ENCODE measurements at regions not wholly inside any gene's neighbourhood (a gene's known extent, or its start where the extent isn't known, plus 50 kb on each side); places are given as distances from the start of the nearest gene placed in this dataset.

DNA sequence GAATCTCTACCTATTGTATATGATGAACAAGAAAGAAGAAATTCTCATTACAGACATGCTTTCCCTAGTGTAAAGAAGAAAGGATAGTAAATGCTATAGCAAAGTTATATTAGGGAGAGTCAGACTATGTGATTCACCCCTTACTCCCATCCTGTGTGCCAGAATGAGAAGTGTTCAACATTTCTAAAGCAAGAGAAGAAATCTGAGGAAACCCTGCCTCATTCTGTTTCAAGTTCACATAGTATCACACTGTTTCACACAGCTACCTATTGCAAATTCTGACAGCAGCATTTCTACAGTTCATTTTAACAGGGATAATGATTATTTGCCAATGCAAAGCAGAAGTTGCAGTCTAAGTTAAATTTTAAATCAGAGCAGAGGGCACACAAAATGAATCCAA is 267.2 kb upstream of the TCF21 start:
- ChIA-PET POLR2A (no interaction called here), CTCF (no interaction called here)
- Histone ChIP-seq H3K27me3 (ENCODE audit: insufficient read depth, low read length, poor library complexity, severe bottlenecking) (no peaks in the 10 kb centered on the region), H3K4me3 (ENCODE audit: low read length) (no peak overlapping the region), H3K36me3 (ENCODE audit: insufficient read depth, low read length) (no peaks in the 10 kb centered on the region), H3K4me1 (ENCODE audit: insufficient read depth, low read length) (no peaks in the 10 kb centered on the region), H3K9me3 (ENCODE audit: low read length) (no peaks in the 10 kb centered on the region), H3K27ac (ENCODE audit: low read depth, low read length) (no peak overlapping the region)
- Mint-ChIP-seq H3K4me3 (no peak overlapping the region), H3K36me3 (no peaks in the 10 kb centered on the region), H3K4me1 (no peaks in the 10 kb centered on the region), H3K27me3 (peaks cover 0 to 4% of the 10 kb centered on the region in 2 donors), H3K9me3 (peaks cover 3 to 12% (median 11%) of the 10 kb centered on the region in 5 donors), H3K27ac (no peak overlapping the region)
- DNase-seq: no peak

DNA sequence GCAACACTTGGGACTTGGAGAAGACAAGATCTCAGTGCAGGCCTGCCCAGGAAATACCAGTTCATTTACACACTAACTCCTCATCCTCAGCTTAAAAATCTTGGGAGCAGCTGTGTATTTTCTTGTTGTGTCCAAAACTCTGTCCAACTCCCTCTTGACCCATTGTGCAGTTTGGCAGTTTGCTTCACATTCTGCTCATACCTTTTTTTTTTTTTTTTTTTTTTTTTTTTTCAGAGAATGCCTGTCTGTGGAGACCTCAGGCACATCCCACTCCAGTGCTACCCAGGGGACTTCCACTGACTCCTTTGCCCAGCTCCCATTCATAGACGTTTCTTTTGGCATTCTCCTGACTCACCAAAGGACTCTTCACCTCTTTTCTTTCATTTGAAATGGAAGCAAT is 265.8 kb upstream of the TCF21 start:
- Histone ChIP-seq H3K4me1 (ENCODE audit: insufficient read depth, low read length) (no peaks in the 10 kb centered on the region), H3K4me3 (ENCODE audit: low read length) (no peak overlapping the region), H3K27ac (ENCODE audit: low read depth, low read length) (no peak overlapping the region), H3K36me3 (ENCODE audit: insufficient read depth, low read length) (no peaks in the 10 kb centered on the region), H3K9me3 (ENCODE audit: low read length) (no peaks in the 10 kb centered on the region), H3K27me3 (ENCODE audit: insufficient read depth, low read length, poor library complexity, severe bottlenecking) (no peaks in the 10 kb centered on the region)
- ChIA-PET POLR2A (no interaction called here), CTCF (no interaction called here)
- Mint-ChIP-seq H3K27me3 (no peaks in the 10 kb centered on the region), H3K4me3 (no peak overlapping the region), H3K9me3 (peaks cover 0 to 6% (median 3%) of the 10 kb centered on the region in 5 donors), H3K36me3 (no peaks in the 10 kb centered on the region), H3K4me1 (no peaks in the 10 kb centered on the region), H3K27ac (no peak overlapping the region)
- no peak for DNase-seq

DNA sequence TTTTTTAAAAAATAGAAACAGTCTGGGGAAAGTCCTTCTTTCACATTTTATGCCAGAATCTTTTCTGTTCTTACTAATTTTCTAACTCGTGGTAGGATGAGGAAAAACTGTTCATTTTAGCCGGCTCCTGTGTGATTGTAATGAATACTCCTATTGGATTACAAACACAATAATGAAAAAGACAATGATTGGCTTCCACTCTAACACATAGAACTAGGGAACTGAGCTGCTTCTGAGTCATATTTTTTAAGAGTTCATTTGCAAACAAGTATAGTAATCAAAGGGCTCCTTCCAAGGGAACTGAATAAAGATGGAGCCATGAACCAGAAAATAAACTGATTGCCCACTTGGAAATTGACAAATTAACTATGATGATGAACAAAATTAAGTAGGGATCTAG is 265.3 kb upstream of the TCF21 start:
- H3K4me1 Mint-ChIP-seq: no peaks in the 10 kb centered on the region
- no peak overlapping the region for H3K4me3 Mint-ChIP-seq
- H3K4me1 ChIP-seq (ENCODE audit: insufficient read depth, low read length): no peaks in the 10 kb centered on the region
- no peaks in the 10 kb centered on the region for H3K27me3 Mint-ChIP-seq
- POLR2A ChIA-PET: no interaction called here
- H3K36me3 Mint-ChIP-seq: no peaks in the 10 kb centered on the region
- peaks cover 0 to 4% (median 2%) of the 10 kb centered on the region in 5 donors for H3K9me3 Mint-ChIP-seq
- CTCF ChIA-PET: no interaction called here
- no peak overlapping the region for H3K4me3 ChIP-seq (ENCODE audit: low read length)
- H3K36me3 ChIP-seq (ENCODE audit: insufficient read depth, low read length): no peaks in the 10 kb centered on the region
- no peak overlapping the region for H3K27ac Mint-ChIP-seq
- H3K27me3 ChIP-seq (ENCODE audit: insufficient read depth, low read length, poor library complexity, severe bottlenecking): no peaks in the 10 kb centered on the region
- DNase-seq: no peak
- H3K9me3 ChIP-seq (ENCODE audit: low read length): no peaks in the 10 kb centered on the region
- no peak overlapping the region for H3K27ac ChIP-seq (ENCODE audit: low read depth, low read length)

DNA sequence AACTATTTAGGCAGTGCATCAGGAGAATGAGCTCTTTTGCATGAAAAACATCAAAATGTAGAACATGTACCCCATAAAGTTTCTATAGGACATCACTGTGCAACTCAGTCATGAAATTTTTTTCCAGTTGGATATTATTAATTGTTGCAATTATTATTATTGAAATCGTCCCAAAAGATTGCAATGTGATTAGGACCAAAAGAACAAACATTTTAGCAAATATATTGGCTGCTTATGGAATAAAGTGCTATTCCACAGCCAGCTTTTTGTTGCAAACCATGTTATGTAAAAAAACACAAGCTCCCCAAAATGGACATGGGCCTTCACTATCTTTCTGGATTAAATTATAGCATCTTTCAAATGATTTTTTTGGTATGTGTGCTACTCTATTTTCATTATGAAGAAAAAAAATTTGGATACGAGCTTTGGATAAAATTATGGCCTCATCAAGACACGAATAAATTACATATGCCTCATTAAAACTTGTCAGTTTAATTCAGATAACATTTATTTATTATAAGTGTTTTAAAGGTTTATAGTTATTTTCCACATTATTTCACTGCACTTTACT is 262.7 kb upstream of the TCF21 start:
- H3K4me1 ChIP-seq (ENCODE audit: insufficient read depth, low read length): no peaks in the 10 kb centered on the region
- Mint-ChIP-seq H3K4me1 (no peaks in the 10 kb centered on the region), H3K27ac (no peak overlapping the region), H3K9me3 (peaks cover 0 to 3% (median 0%) of the 10 kb centered on the region in 5 donors), H3K4me3 (no peak overlapping the region), H3K36me3 (no peaks in the 10 kb centered on the region), H3K27me3 (no peaks in the 10 kb centered on the region)
- no peak for DNase-seq
- no peaks in the 10 kb centered on the region for H3K9me3 ChIP-seq (ENCODE audit: low read length)
- H3K27ac ChIP-seq (ENCODE audit: low read depth, low read length): no peak overlapping the region
- H3K27me3 ChIP-seq (ENCODE audit: insufficient read depth, low read length, poor library complexity, severe bottlenecking): no peaks in the 10 kb centered on the region
- POLR2A ChIA-PET: no interaction called here
- CTCF ChIA-PET: no interaction called here
- H3K36me3 ChIP-seq (ENCODE audit: insufficient read depth, low read length): no peaks in the 10 kb centered on the region
- H3K4me3 ChIP-seq (ENCODE audit: low read length): no peak overlapping the region

DNA sequence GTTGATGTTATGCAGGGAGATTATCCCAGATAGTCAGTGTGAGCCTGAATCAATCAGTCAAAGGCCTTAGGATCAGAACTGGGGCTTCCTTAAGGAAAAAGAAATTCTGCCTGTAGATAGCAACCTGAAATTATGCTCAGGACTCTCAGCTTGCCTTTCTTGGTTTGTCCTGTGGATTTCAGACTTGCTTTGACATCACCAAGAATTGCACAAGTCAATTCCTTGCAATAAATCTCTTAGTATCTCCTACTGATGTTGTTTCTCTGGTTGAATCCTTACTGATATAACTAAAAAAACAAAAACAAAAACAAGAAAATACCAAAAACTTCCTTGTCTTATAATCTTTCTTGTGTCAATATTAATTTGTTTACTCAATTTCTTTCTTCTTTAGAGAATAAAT is 258.9 kb upstream of the TCF21 start:
- Mint-ChIP-seq H3K4me1 (no peaks in the 10 kb centered on the region), H3K27me3 (peaks cover 0 to 3% of the 10 kb centered on the region in 2 donors), H3K27ac (no peak overlapping the region), H3K36me3 (no peaks in the 10 kb centered on the region), H3K9me3 (no peaks in the 10 kb centered on the region), H3K4me3 (no peak overlapping the region)
- H3K27ac ChIP-seq (ENCODE audit: low read depth, low read length): no peak overlapping the region
- no peak for DNase-seq
- H3K36me3 ChIP-seq (ENCODE audit: insufficient read depth, low read length): no peaks in the 10 kb centered on the region
- H3K9me3 ChIP-seq (ENCODE audit: low read length): no peaks in the 10 kb centered on the region
- no peak overlapping the region for H3K4me3 ChIP-seq (ENCODE audit: low read length)
- no peaks in the 10 kb centered on the region for H3K4me1 ChIP-seq (ENCODE audit: insufficient read depth, low read length)
- ChIA-PET CTCF (no interaction called here), POLR2A (no interaction called here)
- H3K27me3 ChIP-seq (ENCODE audit: insufficient read depth, low read length, poor library complexity, severe bottlenecking): no peaks in the 10 kb centered on the region

DNA sequence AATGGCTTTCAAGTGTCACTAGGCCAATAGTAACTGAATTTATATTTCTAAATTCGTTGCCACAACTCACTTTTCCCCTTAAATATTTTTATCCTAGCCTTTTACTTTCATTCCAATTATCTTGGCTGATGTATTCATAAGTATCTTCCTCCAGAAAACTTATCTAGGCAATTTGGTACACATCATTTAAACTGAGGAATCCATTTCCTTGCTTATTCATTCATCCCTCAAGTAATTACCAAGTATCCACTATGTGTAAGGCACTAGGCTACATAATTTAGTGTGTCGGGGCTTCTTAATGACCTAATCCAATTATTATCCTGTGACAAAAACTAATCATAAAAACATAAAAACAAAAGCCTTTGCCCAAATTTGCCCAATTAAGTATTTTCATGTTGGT is 258.3 kb upstream of the TCF21 start:
- H3K27ac ChIP-seq (ENCODE audit: low read depth, low read length): no peak overlapping the region
- Mint-ChIP-seq H3K27ac (no peak overlapping the region), H3K36me3 (no peaks in the 10 kb centered on the region), H3K4me3 (no peak overlapping the region), H3K9me3 (no peaks in the 10 kb centered on the region), H3K27me3 (peaks cover 0 to 3% of the 10 kb centered on the region in 2 donors), H3K4me1 (no peaks in the 10 kb centered on the region)
- H3K27me3 ChIP-seq (ENCODE audit: insufficient read depth, low read length, poor library complexity, severe bottlenecking): no peaks in the 10 kb centered on the region
- no peaks in the 10 kb centered on the region for H3K36me3 ChIP-seq (ENCODE audit: insufficient read depth, low read length)
- POLR2A ChIA-PET: no interaction called here
- CTCF ChIA-PET: no interaction called here
- H3K4me1 ChIP-seq (ENCODE audit: insufficient read depth, low read length): no peaks in the 10 kb centered on the region
- no peak for DNase-seq
- H3K4me3 ChIP-seq (ENCODE audit: low read length): no peak overlapping the region
- no peaks in the 10 kb centered on the region for H3K9me3 ChIP-seq (ENCODE audit: low read length)

DNA sequence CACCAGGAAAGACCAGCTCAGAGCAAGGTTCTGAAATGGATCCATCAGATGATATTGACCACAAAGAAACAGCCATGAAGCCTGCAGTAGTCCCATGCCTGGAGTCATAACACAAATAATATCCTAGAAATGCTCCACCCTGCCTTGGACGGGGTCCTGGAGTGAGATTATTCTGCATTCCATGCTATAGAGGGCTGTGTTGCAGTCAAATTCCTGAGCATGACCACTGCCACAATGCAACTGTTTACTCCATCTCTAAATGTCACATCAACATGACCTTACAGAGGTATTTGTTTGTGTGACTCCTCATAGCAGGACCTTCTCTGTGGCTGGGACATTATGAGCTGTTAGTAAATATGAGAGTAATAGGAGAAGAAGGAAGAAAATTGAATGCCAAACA is 257.5 kb upstream of the TCF21 start:
- Histone ChIP-seq H3K4me3 (ENCODE audit: low read length) (no peak overlapping the region), H3K9me3 (ENCODE audit: low read length) (no peaks in the 10 kb centered on the region), H3K36me3 (ENCODE audit: insufficient read depth, low read length) (no peaks in the 10 kb centered on the region), H3K27me3 (ENCODE audit: insufficient read depth, low read length, poor library complexity, severe bottlenecking) (no peaks in the 10 kb centered on the region), H3K27ac (ENCODE audit: low read depth, low read length) (no peak overlapping the region), H3K4me1 (ENCODE audit: insufficient read depth, low read length) (no peaks in the 10 kb centered on the region)
- no peak overlapping the region for H3K27ac Mint-ChIP-seq
- H3K36me3 Mint-ChIP-seq: no peaks in the 10 kb centered on the region
- H3K27me3 Mint-ChIP-seq: peaks cover 0 to 3% of the 10 kb centered on the region in 2 donors
- no peaks in the 10 kb centered on the region for H3K9me3 Mint-ChIP-seq
- DNase-seq: no peak
- no peaks in the 10 kb centered on the region for H3K4me1 Mint-ChIP-seq
- CTCF ChIA-PET: no interaction called here
- POLR2A ChIA-PET: no interaction called here
- no peak overlapping the region for H3K4me3 Mint-ChIP-seq

DNA sequence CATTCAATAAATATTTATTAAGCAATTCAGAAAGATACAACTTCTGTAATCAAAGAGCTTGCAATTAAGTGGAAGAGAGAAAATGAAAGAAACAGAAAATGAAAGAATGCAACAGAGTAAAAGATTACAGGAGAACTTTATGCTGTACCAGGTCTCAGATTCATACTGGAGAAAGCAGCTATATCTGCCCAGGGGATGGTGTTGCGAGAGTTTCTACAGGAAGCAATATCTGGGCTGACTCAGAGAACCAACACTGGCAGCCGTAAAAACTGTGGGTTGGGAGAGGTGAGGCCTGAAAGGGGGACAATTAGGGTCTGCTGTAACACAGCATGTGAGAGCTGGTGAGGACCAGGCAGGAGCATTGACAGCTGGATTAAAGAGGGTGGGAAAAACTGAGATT is 256.7 kb upstream of the TCF21 start:
- Mint-ChIP-seq H3K4me3 (no peak overlapping the region), H3K4me1 (no peaks in the 10 kb centered on the region), H3K27me3 (peaks cover 0 to 3% of the 10 kb centered on the region in 2 donors), H3K27ac (no peak overlapping the region), H3K9me3 (no peaks in the 10 kb centered on the region), H3K36me3 (no peaks in the 10 kb centered on the region)
- Histone ChIP-seq H3K27ac (ENCODE audit: low read depth, low read length) (no peak overlapping the region), H3K9me3 (ENCODE audit: low read length) (no peaks in the 10 kb centered on the region), H3K36me3 (ENCODE audit: insufficient read depth, low read length) (no peaks in the 10 kb centered on the region), H3K27me3 (ENCODE audit: insufficient read depth, low read length, poor library complexity, severe bottlenecking) (no peaks in the 10 kb centered on the region), H3K4me1 (ENCODE audit: insufficient read depth, low read length) (no peaks in the 10 kb centered on the region), H3K4me3 (ENCODE audit: low read length) (no peak overlapping the region)
- POLR2A ChIA-PET: no interaction called here
- CTCF ChIA-PET: no interaction called here
- no peak for DNase-seq

DNA sequence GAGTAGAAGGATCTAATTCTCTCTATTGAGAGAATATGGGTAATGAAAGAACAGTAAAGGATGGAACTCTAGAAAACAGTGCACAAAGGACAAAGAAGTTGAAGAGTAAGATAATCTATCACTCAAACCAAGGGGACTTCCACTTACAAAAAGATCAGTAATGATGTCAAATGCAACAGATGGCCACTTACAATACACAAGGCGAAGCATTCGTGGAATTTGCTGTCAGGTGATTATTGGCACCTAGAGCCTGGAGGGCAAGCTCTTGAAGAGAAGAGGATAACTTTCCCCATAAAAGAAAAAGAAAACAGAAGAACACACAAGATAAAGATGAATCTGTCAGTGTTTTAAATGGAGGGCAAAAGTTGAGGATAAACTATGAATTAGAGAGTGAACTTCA is 256.0 kb upstream of the TCF21 start:
- CTCF ChIA-PET: no interaction called here
- no peaks in the 10 kb centered on the region for H3K27me3 ChIP-seq (ENCODE audit: insufficient read depth, low read length, poor library complexity, severe bottlenecking)
- no peaks in the 10 kb centered on the region for H3K4me1 ChIP-seq (ENCODE audit: insufficient read depth, low read length)
- no peak overlapping the region for H3K4me3 Mint-ChIP-seq
- no peaks in the 10 kb centered on the region for H3K9me3 ChIP-seq (ENCODE audit: low read length)
- H3K27me3 Mint-ChIP-seq: peaks cover 0 to 3% of the 10 kb centered on the region in 2 donors
- H3K36me3 Mint-ChIP-seq: no peaks in the 10 kb centered on the region
- POLR2A ChIA-PET: no interaction called here
- no peaks in the 10 kb centered on the region for H3K9me3 Mint-ChIP-seq
- no peaks in the 10 kb centered on the region for H3K4me1 Mint-ChIP-seq
- no peak overlapping the region for H3K27ac ChIP-seq (ENCODE audit: low read depth, low read length)
- H3K36me3 ChIP-seq (ENCODE audit: insufficient read depth, low read length): no peaks in the 10 kb centered on the region
- H3K27ac Mint-ChIP-seq: no peak overlapping the region
- no peak for DNase-seq
- no peak overlapping the region for H3K4me3 ChIP-seq (ENCODE audit: low read length)
